ENCODE measurements at regions not wholly inside any gene's neighbourhood (a gene's known extent, or its start where the extent isn't known, plus 50 kb on each side); places are given as distances from the start of the nearest gene placed in this dataset.

GRCh38 chr3:17840126-17840525 is 97.7 kb upstream of the TBC1D5 start:
- intact Hi-C loops (cut with DNase I; ENCODE audit: low total_unique reads), result loop anchor here (2.0 kb wide), 2 partner anchors 193 to 581 kb away; no protein-coding TSS in a partner anchor
- H3K27ac ChIP-seq, result no peak overlapping the region
- H3K27me3 ChIP-seq, result peaks cover 0 to 15% (median 0%) of the 10 kb centered on the region in 3 donors
- DNase-seq (no peak), ATAC-seq (no peak)
- no peaks in the 10 kb centered on the region for H3K36me3 ChIP-seq
- in situ Hi-C loops (cut with MboI; ENCODE audit: low sequenced_read_pairs in 4 of 4), result loop anchor here (10.0 to 25.0 kb wide), 3 partner anchors 178 to 578 kb away; no protein-coding TSS in a partner anchor
- H3K9me3 ChIP-seq, result no peaks in the 10 kb centered on the region
- peaks cover 0 to 6% of the 10 kb centered on the region in 2 donors for H3K4me1 ChIP-seq
- H3K4me3 ChIP-seq, result no peak overlapping the region
- TF ChIP-seq, protein P1, sequence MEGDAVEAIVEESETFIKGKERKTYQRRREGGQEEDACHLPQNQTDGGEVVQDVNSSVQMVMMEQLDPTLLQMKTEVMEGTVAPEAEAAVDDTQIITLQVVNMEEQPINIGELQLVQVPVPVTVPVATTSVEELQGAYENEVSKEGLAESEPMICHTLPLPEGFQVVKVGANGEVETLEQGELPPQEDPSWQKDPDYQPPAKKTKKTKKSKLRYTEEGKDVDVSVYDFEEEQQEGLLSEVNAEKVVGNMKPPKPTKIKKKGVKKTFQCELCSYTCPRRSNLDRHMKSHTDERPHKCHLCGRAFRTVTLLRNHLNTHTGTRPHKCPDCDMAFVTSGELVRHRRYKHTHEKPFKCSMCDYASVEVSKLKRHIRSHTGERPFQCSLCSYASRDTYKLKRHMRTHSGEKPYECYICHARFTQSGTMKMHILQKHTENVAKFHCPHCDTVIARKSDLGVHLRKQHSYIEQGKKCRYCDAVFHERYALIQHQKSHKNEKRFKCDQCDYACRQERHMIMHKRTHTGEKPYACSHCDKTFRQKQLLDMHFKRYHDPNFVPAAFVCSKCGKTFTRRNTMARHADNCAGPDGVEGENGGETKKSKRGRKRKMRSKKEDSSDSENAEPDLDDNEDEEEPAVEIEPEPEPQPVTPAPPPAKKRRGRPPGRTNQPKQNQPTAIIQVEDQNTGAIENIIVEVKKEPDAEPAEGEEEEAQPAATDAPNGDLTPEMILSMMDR (IDR thresholded peaks at IDR 0.05 in 4 of 5, conservative IDR thresholded peaks at IDR 0.05 in 1 of 5), result no peak

GRCh38 chr3:17836919-17837318 is 94.5 kb upstream of the TBC1D5 start:
- TF ChIP-seq, protein P1 (IDR thresholded peaks at IDR 0.05 in 4 of 5, conservative IDR thresholded peaks at IDR 0.05 in 1 of 5), result no peak
- TF ChIP-seq POLR2A (IDR thresholded peaks at IDR 0.05), result no peak
- Histone ChIP-seq H3K36me3 (no peaks in the 10 kb centered on the region), H3K4me3 (no peak overlapping the region), H3K4me1 (peaks cover 0 to 6% of the 10 kb centered on the region in 2 donors), H3K27me3 (peaks cover 0 to 15% (median 0%) of the 10 kb centered on the region in 3 donors), H3K27ac (no peak overlapping the region), H3K9me3 (no peaks in the 10 kb centered on the region)
- ATAC-seq, result no peak
- no peak for DNase-seq
- intact Hi-C loops (cut with DNase I; ENCODE audit: low total_unique reads) (no loop called here), in situ Hi-C loops (cut with MboI; ENCODE audit: low sequenced_read_pairs in 4 of 4) (loop anchor here (5.0 to 25.0 kb wide), 4 partner anchors 175 to 575 kb away; no protein-coding TSS in a partner anchor)

GRCh38 chr3:17836092-17836491 is 93.7 kb upstream of the TBC1D5 start:
- TF ChIP-seq, protein P1 (IDR thresholded peaks at IDR 0.05 in 4 of 5, conservative IDR thresholded peaks at IDR 0.05 in 1 of 5), result no peak
- no peak for TF ChIP-seq POLR2A (IDR thresholded peaks at IDR 0.05)
- Histone ChIP-seq H3K36me3 (no peaks in the 10 kb centered on the region), H3K27me3 (peaks cover 0 to 15% (median 0%) of the 10 kb centered on the region in 3 donors), H3K9me3 (no peaks in the 10 kb centered on the region), H3K4me1 (peaks cover 0 to 6% of the 10 kb centered on the region in 2 donors), H3K4me3 (no peak overlapping the region), H3K27ac (no peak overlapping the region)
- in situ Hi-C loops (cut with MboI; ENCODE audit: low sequenced_read_pairs in 4 of 4) (loop anchor here (5.0 to 25.0 kb wide), 4 partner anchors 174 to 574 kb away; no protein-coding TSS in a partner anchor), intact Hi-C loops (cut with DNase I; ENCODE audit: low total_unique reads) (no loop called here)
- no peak for DNase-seq
- ATAC-seq, result no peak

DNA sequence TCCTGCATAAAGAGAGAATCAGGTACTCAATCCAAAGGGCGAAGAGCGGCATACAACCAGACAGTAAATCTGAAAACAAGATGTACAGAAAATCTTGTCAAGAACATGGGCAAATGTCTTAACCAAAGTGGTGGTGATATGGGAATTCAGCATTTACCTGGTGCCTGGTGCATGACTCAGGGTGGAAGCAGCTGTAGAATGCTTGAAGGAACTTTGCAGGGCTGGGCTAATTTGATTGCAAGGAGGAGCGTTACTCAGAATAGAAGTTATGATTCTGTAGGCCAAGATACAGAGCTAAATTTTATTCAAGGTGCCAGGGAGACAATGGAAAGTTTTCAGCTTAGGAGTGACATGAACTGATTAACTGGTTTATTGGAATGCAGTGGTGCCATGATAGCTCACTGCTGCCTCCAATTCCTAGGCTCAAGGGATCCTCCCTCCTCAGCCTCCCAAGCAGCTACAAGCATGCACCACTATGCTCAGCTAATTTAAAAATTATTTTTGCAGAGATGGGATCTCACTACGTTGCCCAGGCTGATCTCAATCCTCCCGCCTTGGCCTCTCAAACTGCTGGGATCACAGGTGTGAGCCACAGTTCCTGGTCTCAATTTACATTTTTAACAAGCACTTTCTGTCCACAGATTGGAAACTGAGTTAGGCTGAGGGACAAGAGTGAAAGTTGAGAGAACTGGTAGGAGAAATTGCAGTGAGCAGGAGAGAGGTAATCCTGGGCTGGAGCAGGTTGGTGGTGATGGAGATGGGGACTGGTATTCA is 91.5 kb upstream of the TBC1D5 start:
- in situ Hi-C loops (cut with MboI; ENCODE audit: low sequenced_read_pairs in 4 of 4), result loop anchor here (10.0 to 25.0 kb wide), 3 partner anchors 172 to 572 kb away; no protein-coding TSS in a partner anchor
- ATAC-seq, result no peak
- Histone ChIP-seq H3K27ac (no peak overlapping the region), H3K36me3 (no peaks in the 10 kb centered on the region), H3K4me1 (peaks cover 0 to 6% of the 10 kb centered on the region in 2 donors), H3K4me3 (no peak overlapping the region), H3K27me3 (peaks cover 0 to 15% (median 0%) of the 10 kb centered on the region in 3 donors), H3K9me3 (no peaks in the 10 kb centered on the region)
- TF ChIP-seq, protein P1 (IDR thresholded peaks at IDR 0.05 in 4 of 5, conservative IDR thresholded peaks at IDR 0.05 in 1 of 5), result no peak
- TF ChIP-seq POLR2A (IDR thresholded peaks at IDR 0.05), result no peak
- DNase-seq, result no peak
- intact Hi-C loops (cut with DNase I; ENCODE audit: low total_unique reads), result no loop called here
